ENCODE measurements at regions not wholly inside any gene's neighbourhood (a gene's known extent, or its start where the extent isn't known, plus 50 kb on each side); places are given as distances from the start of the nearest gene placed in this dataset.

DNA sequence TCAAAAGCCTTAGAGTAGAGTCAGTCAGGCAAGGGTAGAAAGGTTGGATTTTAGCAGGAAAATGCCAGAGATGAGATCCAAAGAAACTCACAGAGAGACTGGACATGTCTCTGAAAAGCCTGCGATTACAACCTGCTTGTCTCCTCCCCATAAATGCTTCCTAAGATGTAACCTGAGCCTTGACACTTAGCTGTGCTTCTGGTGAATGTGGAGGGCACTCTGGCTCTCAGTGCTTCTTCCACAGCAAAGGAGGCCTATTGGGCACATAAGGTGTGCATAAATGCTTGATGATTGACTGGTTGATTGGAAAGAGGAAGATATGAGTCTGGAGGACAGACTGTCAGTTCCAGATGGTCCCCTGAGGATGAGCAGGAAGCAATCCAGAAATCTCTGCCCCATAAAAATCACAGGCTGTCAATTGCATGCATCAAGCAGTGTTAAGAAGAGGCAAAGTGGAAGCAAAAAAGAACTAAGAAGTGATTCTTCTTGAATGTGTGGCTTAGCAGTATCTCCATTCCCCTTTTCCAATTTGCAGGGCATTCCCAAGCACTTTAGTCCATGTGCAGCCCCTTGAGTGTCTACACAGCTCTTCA is 236.2 kb upstream of the RRP15 start:
- Histone ChIP-seq H3K36me3 (ENCODE audit: control insufficient read depth in 1 of 2, insufficient read depth in 2 of 2, low read depth in 1 of 2, low read length in 2 of 2) (no peaks in the 10 kb centered on the region), H3K4me3 (ENCODE audit: insufficient read depth in 1 of 2, low read depth in 1 of 2, low read length in 2 of 2) (no peak overlapping the region), H2AK5ac (ENCODE audit: low read length, severe bottlenecking) (no peak overlapping the region), H3K18ac (ENCODE audit: low read depth in 1 of 2, low read length in 2 of 2) (no peak overlapping the region), H3K14ac (ENCODE audit: low read length in 2 of 2) (no peak overlapping the region), H4K8ac (ENCODE audit: low read length) (no peak overlapping the region), H3K27ac (ENCODE audit: low read length, poor library complexity, severe bottlenecking) (no peak overlapping the region), H2AFZ (ENCODE audit: low read depth, low read length) (no peak overlapping the region), H3K9me3 (ENCODE audit: control insufficient read depth, low read length) (no peaks in the 10 kb centered on the region), H3K9ac (ENCODE audit: low read length) (no peak overlapping the region), H3K27me3 (ENCODE audit: control insufficient read depth in 1 of 2, insufficient read depth in 1 of 2, low read length in 2 of 2) (no peaks in the 10 kb centered on the region), H2BK120ac (ENCODE audit: low read depth, low read length) (no peak overlapping the region), H2BK12ac (ENCODE audit: low read length in 2 of 2) (no peak overlapping the region), H3K79me1 (replicated peaks; ENCODE audit: low read length, poor library complexity, severe bottlenecking) (no peaks in the 10 kb centered on the region), H3K4me2 (ENCODE audit: low read length, poor library complexity, severe bottlenecking) (no peak overlapping the region), H3K4me1 (ENCODE audit: control insufficient read depth, insufficient read depth, low read depth, low read length) (no peaks in the 10 kb centered on the region), H2BK5ac (ENCODE audit: low read depth, low read length, poor library complexity, severe bottlenecking) (no peak overlapping the region), H4K91ac (ENCODE audit: low read length) (no peak overlapping the region), H3K23ac (ENCODE audit: low read length in 2 of 2) (no peak overlapping the region), H3K4ac (ENCODE audit: low read depth in 1 of 2, low read length in 2 of 2) (no peak overlapping the region), H2BK15ac (ENCODE audit: low read depth, poor library complexity, severe bottlenecking) (no peak overlapping the region)
- no peak for DNase-seq
- 86% methylated on average over 1 of the region's 1 CpG for WGBS

- Histone ChIP-seq H3K14ac (ENCODE audit: low read length in 2 of 2) (no peak overlapping the region), H3K4me2 (ENCODE audit: low read length, poor library complexity, severe bottlenecking) (no peak overlapping the region), H3K79me1 (replicated peaks; ENCODE audit: low read length, poor library complexity, severe bottlenecking) (no peaks in the 10 kb centered on the region), H3K9ac (ENCODE audit: low read length) (no peak overlapping the region), H2AFZ (ENCODE audit: low read depth, low read length) (no peak overlapping the region), H2BK15ac (ENCODE audit: low read depth, poor library complexity, severe bottlenecking) (no peak overlapping the region), H4K91ac (ENCODE audit: low read length) (no peak overlapping the region), H3K18ac (ENCODE audit: low read depth in 1 of 2, low read length in 2 of 2) (no peak overlapping the region), H3K23ac (ENCODE audit: low read length in 2 of 2) (no peak overlapping the region), H3K4me1 (ENCODE audit: control insufficient read depth, insufficient read depth, low read depth, low read length) (no peaks in the 10 kb centered on the region), H2BK5ac (ENCODE audit: low read depth, low read length, poor library complexity, severe bottlenecking) (no peak overlapping the region), H2BK120ac (ENCODE audit: low read depth, low read length) (no peak overlapping the region), H2BK12ac (ENCODE audit: low read length in 2 of 2) (no peak overlapping the region), H3K4ac (ENCODE audit: low read depth in 1 of 2, low read length in 2 of 2) (no peak overlapping the region), H3K9me3 (ENCODE audit: control insufficient read depth, low read length) (no peaks in the 10 kb centered on the region), H4K8ac (ENCODE audit: low read length) (no peak overlapping the region), H3K27me3 (ENCODE audit: control insufficient read depth in 1 of 2, insufficient read depth in 1 of 2, low read length in 2 of 2) (no peaks in the 10 kb centered on the region), H3K36me3 (ENCODE audit: control insufficient read depth in 1 of 2, insufficient read depth in 2 of 2, low read depth in 1 of 2, low read length in 2 of 2) (no peaks in the 10 kb centered on the region), H3K27ac (ENCODE audit: low read length, poor library complexity, severe bottlenecking) (no peak overlapping the region), H3K4me3 (ENCODE audit: insufficient read depth in 1 of 2, low read depth in 1 of 2, low read length in 2 of 2) (no peak overlapping the region), H2AK5ac (ENCODE audit: low read length, severe bottlenecking) (no peak overlapping the region)
- 72% methylated on average over 9 of the region's 9 CpGs for WGBS
- no peak for DNase-seq
Observed at GRCh38 chr1:218049641-218050040, 235.5 kb upstream of the RRP15 start.

GRCh38 chr1:218058730-218059129 is 226.4 kb upstream of the RRP15 start:
- H3K4me1 ChIP-seq (ENCODE audit: control insufficient read depth, insufficient read depth, low read depth, low read length): no peaks in the 10 kb centered on the region
- H3K9ac ChIP-seq (ENCODE audit: low read length): no peak overlapping the region
- no peak overlapping the region for H2AFZ ChIP-seq (ENCODE audit: low read depth, low read length)
- no peak overlapping the region for H2BK15ac ChIP-seq (ENCODE audit: low read depth, poor library complexity, severe bottlenecking)
- H3K23ac ChIP-seq (ENCODE audit: low read length in 2 of 2): no peak overlapping the region
- no peak overlapping the region for H4K91ac ChIP-seq (ENCODE audit: low read length)
- WGBS: 88% methylated on average over 1 of the region's 2 CpGs
- DNase-seq: no peak
- H3K14ac ChIP-seq (ENCODE audit: low read length in 2 of 2): no peak overlapping the region
- no peak overlapping the region for H2AK5ac ChIP-seq (ENCODE audit: low read length, severe bottlenecking)
- no peak overlapping the region for H2BK5ac ChIP-seq (ENCODE audit: low read depth, low read length, poor library complexity, severe bottlenecking)
- no peaks in the 10 kb centered on the region for H3K36me3 ChIP-seq (ENCODE audit: control insufficient read depth in 1 of 2, insufficient read depth in 2 of 2, low read depth in 1 of 2, low read length in 2 of 2)
- H3K79me1 ChIP-seq (replicated peaks; ENCODE audit: low read length, poor library complexity, severe bottlenecking): no peaks in the 10 kb centered on the region
- no peaks in the 10 kb centered on the region for H3K9me3 ChIP-seq (ENCODE audit: control insufficient read depth, low read length)
- H2BK120ac ChIP-seq (ENCODE audit: low read depth, low read length): no peak overlapping the region
- no peak overlapping the region for H3K4ac ChIP-seq (ENCODE audit: low read depth in 1 of 2, low read length in 2 of 2)
- no peak overlapping the region for H2BK12ac ChIP-seq (ENCODE audit: low read length in 2 of 2)
- no peak overlapping the region for H4K8ac ChIP-seq (ENCODE audit: low read length)
- H3K27me3 ChIP-seq (ENCODE audit: control insufficient read depth in 1 of 2, insufficient read depth in 1 of 2, low read length in 2 of 2): no peaks in the 10 kb centered on the region
- no peak overlapping the region for H3K4me2 ChIP-seq (ENCODE audit: low read length, poor library complexity, severe bottlenecking)
- H3K4me3 ChIP-seq (ENCODE audit: insufficient read depth in 1 of 2, low read depth in 1 of 2, low read length in 2 of 2): no peak overlapping the region
- no peak overlapping the region for H3K27ac ChIP-seq (ENCODE audit: low read length, poor library complexity, severe bottlenecking)
- no peak overlapping the region for H3K18ac ChIP-seq (ENCODE audit: low read depth in 1 of 2, low read length in 2 of 2)

GRCh38 chr1:218064426-218064825 is 220.7 kb upstream of the RRP15 start:
- H3K36me3 ChIP-seq (ENCODE audit: control insufficient read depth in 1 of 2, insufficient read depth in 2 of 2, low read depth in 1 of 2, low read length in 2 of 2): no peaks in the 10 kb centered on the region
- no peak overlapping the region for H2AK5ac ChIP-seq (ENCODE audit: low read length, severe bottlenecking)
- no peaks in the 10 kb centered on the region for H3K79me1 ChIP-seq (replicated peaks; ENCODE audit: low read length, poor library complexity, severe bottlenecking)
- no peak overlapping the region for H2AFZ ChIP-seq (ENCODE audit: low read depth, low read length)
- H4K91ac ChIP-seq (ENCODE audit: low read length): no peak overlapping the region
- no peak overlapping the region for H3K14ac ChIP-seq (ENCODE audit: low read length in 2 of 2)
- no peaks in the 10 kb centered on the region for H3K4me1 ChIP-seq (ENCODE audit: control insufficient read depth, insufficient read depth, low read depth, low read length)
- H3K23ac ChIP-seq (ENCODE audit: low read length in 2 of 2): no peak overlapping the region
- H2BK120ac ChIP-seq (ENCODE audit: low read depth, low read length): no peak overlapping the region
- H3K18ac ChIP-seq (ENCODE audit: low read depth in 1 of 2, low read length in 2 of 2): no peak overlapping the region
- no peak overlapping the region for H3K4me3 ChIP-seq (ENCODE audit: insufficient read depth in 1 of 2, low read depth in 1 of 2, low read length in 2 of 2)
- no peak overlapping the region for H3K9ac ChIP-seq (ENCODE audit: low read length)
- H3K4me2 ChIP-seq (ENCODE audit: low read length, poor library complexity, severe bottlenecking): no peak overlapping the region
- peaks cover 3% of the 10 kb centered on the region for H3K9me3 ChIP-seq (ENCODE audit: control insufficient read depth, low read length)
- H2BK12ac ChIP-seq (ENCODE audit: low read length in 2 of 2): no peak overlapping the region
- no peak overlapping the region for H3K27ac ChIP-seq (ENCODE audit: low read length, poor library complexity, severe bottlenecking)
- H3K27me3 ChIP-seq (ENCODE audit: control insufficient read depth in 1 of 2, insufficient read depth in 1 of 2, low read length in 2 of 2): no peaks in the 10 kb centered on the region
- WGBS: 94% methylated on average over 5 of the region's 5 CpGs
- H2BK15ac ChIP-seq (ENCODE audit: low read depth, poor library complexity, severe bottlenecking): no peak overlapping the region
- H4K8ac ChIP-seq (ENCODE audit: low read length): no peak overlapping the region
- no peak for DNase-seq
- no peak overlapping the region for H3K4ac ChIP-seq (ENCODE audit: low read depth in 1 of 2, low read length in 2 of 2)
- no peak overlapping the region for H2BK5ac ChIP-seq (ENCODE audit: low read depth, low read length, poor library complexity, severe bottlenecking)

Data from mesenchymal stem cell (in vitro differentiated cells and primary cell).